WERI-Rb-1 (cell line): ENCODE measurements at regions not wholly inside any gene's neighbourhood (a gene's known extent, or its start where the extent isn't known, plus 50 kb on each side); places are given as distances from the start of the nearest gene placed in this dataset.

ENCODE experiments used
- DNase-seq: peaks from one replicate; pipeline ENCODE4 v3.0.0-alpha.2; 2020
- H3K27ac ChIP-seq: fragments of 250-450 bp; sonication (Bioruptor Pico); 2 replicates; pipeline ENCODE4 v1.5.1; 2020; ENCODE audit warnings: mild to moderate bottlenecking, moderate library complexity
- H3K27me3 ChIP-seq: fragments of 250-450 bp; sonication (Bioruptor Pico); 2 replicates; pipeline ENCODE4 v1.5.1; 2021; ENCODE audit warnings: mild to moderate bottlenecking, low read depth, moderate library complexity; ENCODE audit not compliant: insufficient read depth, severe bottlenecking
- H3K36me3 ChIP-seq: fragments of 250-450 bp; sonication (Bioruptor Pico); 2 replicates; pipeline ENCODE4 v1.5.1; 2020; ENCODE audit warnings: mild to moderate bottlenecking, moderate library complexity
- H3K4me3 ChIP-seq: 2 replicates; pipeline ENCODE4 v1.5.1; 2011; ENCODE audit warnings: low read depth, mild to moderate bottlenecking, control low read depth, low read length
- H3K9me3 ChIP-seq: fragments of 250-450 bp; sonication (Bioruptor Pico); 2 replicates; pipeline ENCODE4 v1.5.1; 2021; ENCODE audit warnings: mild to moderate bottlenecking, moderate library complexity; ENCODE audit not compliant: severe bottlenecking
- TF ChIP-seq, protein P1 (sequence below): IDR thresholded peaks from 2 replicates; pipeline ENCODE4 v1.5.1; 2011; ENCODE audit warnings: low read depth, mild to moderate bottlenecking, control low read depth, inconsistent platforms, low read length

- no peaks in the 10 kb centered on the region for H3K36me3 ChIP-seq
- no peak overlapping the region for H3K4me3 ChIP-seq
- no peaks in the 10 kb centered on the region for H3K9me3 ChIP-seq
- H3K27ac ChIP-seq, result no peak overlapping the region
- no peak for DNase-seq
- no peaks in the 10 kb centered on the region for H3K27me3 ChIP-seq
- TF ChIP-seq, protein P1, sequence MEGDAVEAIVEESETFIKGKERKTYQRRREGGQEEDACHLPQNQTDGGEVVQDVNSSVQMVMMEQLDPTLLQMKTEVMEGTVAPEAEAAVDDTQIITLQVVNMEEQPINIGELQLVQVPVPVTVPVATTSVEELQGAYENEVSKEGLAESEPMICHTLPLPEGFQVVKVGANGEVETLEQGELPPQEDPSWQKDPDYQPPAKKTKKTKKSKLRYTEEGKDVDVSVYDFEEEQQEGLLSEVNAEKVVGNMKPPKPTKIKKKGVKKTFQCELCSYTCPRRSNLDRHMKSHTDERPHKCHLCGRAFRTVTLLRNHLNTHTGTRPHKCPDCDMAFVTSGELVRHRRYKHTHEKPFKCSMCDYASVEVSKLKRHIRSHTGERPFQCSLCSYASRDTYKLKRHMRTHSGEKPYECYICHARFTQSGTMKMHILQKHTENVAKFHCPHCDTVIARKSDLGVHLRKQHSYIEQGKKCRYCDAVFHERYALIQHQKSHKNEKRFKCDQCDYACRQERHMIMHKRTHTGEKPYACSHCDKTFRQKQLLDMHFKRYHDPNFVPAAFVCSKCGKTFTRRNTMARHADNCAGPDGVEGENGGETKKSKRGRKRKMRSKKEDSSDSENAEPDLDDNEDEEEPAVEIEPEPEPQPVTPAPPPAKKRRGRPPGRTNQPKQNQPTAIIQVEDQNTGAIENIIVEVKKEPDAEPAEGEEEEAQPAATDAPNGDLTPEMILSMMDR, result no peak
Observed at GRCh38 chr13:76175961-76176725, 540.0 kb downstream of the LMO7 start.

GRCh38 chr13:76168661-76169060 lies 532.5 kb downstream of the LMO7 start:
- no peak for DNase-seq
- Histone ChIP-seq H3K9me3 (no peaks in the 10 kb centered on the region), H3K4me3 (no peak overlapping the region), H3K27ac (no peak overlapping the region), H3K36me3 (no peaks in the 10 kb centered on the region), H3K27me3 (no peaks in the 10 kb centered on the region)
- TF ChIP-seq, protein P1, result no peak

- Histone ChIP-seq H3K36me3 (no peaks in the 10 kb centered on the region), H3K9me3 (no peaks in the 10 kb centered on the region), H3K27me3 (no peaks in the 10 kb centered on the region), H3K27ac (no peak overlapping the region), H3K4me3 (no peak overlapping the region)
- no peak for DNase-seq
- TF ChIP-seq, protein P1, result no peak
Observed at GRCh38 chr13:76164290-76164689, 528.2 kb downstream of the LMO7 start.

DNA sequence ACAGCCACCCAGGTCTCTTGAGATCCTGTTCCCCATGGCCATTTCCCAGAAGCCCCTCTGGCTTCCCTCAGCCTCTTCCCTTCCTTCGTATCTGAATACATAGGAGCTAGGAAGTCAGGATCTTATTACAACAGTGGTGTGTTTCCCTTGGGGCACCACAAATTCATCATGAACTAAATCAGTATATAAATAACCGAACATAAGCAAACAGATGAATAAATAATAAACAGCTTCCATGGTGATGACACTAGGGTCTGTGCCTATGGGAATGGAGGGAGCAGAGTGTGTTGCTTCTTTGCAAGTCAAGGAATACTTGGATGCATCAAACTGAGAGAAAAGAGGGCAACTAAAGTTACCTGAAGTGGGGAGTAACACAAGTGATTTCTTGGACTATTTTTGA lies 527.6 kb downstream of the LMO7 start:
- no peak overlapping the region for H3K27ac ChIP-seq
- no peaks in the 10 kb centered on the region for H3K36me3 ChIP-seq
- no peaks in the 10 kb centered on the region for H3K9me3 ChIP-seq
- DNase-seq, result no peak
- TF ChIP-seq, protein P1, result no peak
- no peak overlapping the region for H3K4me3 ChIP-seq
- no peaks in the 10 kb centered on the region for H3K27me3 ChIP-seq

- H3K27me3 ChIP-seq, result no peaks in the 10 kb centered on the region
- no peaks in the 10 kb centered on the region for H3K36me3 ChIP-seq
- H3K9me3 ChIP-seq, result no peaks in the 10 kb centered on the region
- H3K4me3 ChIP-seq, result no peak overlapping the region
- TF ChIP-seq, protein P1, result no peak
- H3K27ac ChIP-seq, result no peak overlapping the region
- DNase-seq, result no peak
Observed at GRCh38 chr13:76160961-76161925, 525.1 kb downstream of the LMO7 start.
